DMS 273 (cell line): ENCODE measurements at regions not wholly inside any gene's neighbourhood (a gene's known extent, or its start where the extent isn't known, plus 50 kb on each side); places are given as distances from the start of the nearest gene placed in this dataset.

Experiments used
- DNase-seq: peaks from one replicate; lab custom pipeline; 2025; ENCODE audit not compliant: unreplicated experiment; lab: John Stamatoyannopoulos, UW

- DNase-seq, result no peak
Measured at GRCh38 chr17:12287953-12288352, 267.3 kb downstream of the MAP2K4 start.

- DNase-seq, result no peak
Measured at GRCh38 chr17:12290207-12290606, 269.5 kb downstream of the MAP2K4 start.

- peak; percentile 86 for DNase-seq
Measured at GRCh38 chr17:12296209-12296625, 275.5 kb downstream of the MAP2K4 start.

- DNase-seq, result no peak
Measured at GRCh38 chr17:12301551-12301950, 280.9 kb downstream of the MAP2K4 start.

- no peak for DNase-seq
Measured at GRCh38 chr17:12302711-12303110, 282.0 kb downstream of the MAP2K4 start.

GRCh38 chr17:12310811-12311210 lies 290.1 kb downstream of the MAP2K4 start:
- DNase-seq, result no peak

- DNase-seq, result no peak
Measured at GRCh38 chr17:12312692-12313091, 292.0 kb downstream of the MAP2K4 start.

- no peak for DNase-seq
Measured at GRCh38 chr17:12313786-12314185, 293.1 kb downstream of the MAP2K4 start.

GRCh38 chr17:12316021-12316420 lies 295.3 kb downstream of the MAP2K4 start:
- DNase-seq, result no peak

GRCh38 chr17:12318571-12319266 lies 298.0 kb downstream of the MAP2K4 start:
- no peak for DNase-seq

GRCh38 chr17:12320286-12320685 lies 299.6 kb downstream of the MAP2K4 start:
- no peak for DNase-seq

GRCh38 chr17:12328204-12328603 lies 307.5 kb downstream of the MAP2K4 start:
- DNase-seq, result no peak

GRCh38 chr17:12330456-12330855 lies 309.8 kb downstream of the MAP2K4 start:
- no peak for DNase-seq

- DNase-seq, result no peak
Measured at GRCh38 chr17:12341328-12341727, 320.7 kb downstream of the MAP2K4 start.

GRCh38 chr17:12342161-12342560 lies 321.5 kb downstream of the MAP2K4 start:
- no peak for DNase-seq

- peak; percentile 63 for DNase-seq
Measured at GRCh38 chr17:12342609-12343435, 322.1 kb downstream of the MAP2K4 start.

- peak; percentile 3 for DNase-seq
Measured at GRCh38 chr17:12348476-12348875, 317.2 kb upstream of the MYOCD start.

GRCh38 chr17:12349297-12349696 lies 316.4 kb upstream of the MYOCD start:
- DNase-seq, result no peak

GRCh38 chr17:12352127-12352526 lies 313.6 kb upstream of the MYOCD start:
- DNase-seq, result no peak

GRCh38 chr17:12357600-12357999 lies 308.1 kb upstream of the MYOCD start:
- no peak for DNase-seq

- DNase-seq, result no peak
Measured at GRCh38 chr17:12358477-12358876, 307.2 kb upstream of the MYOCD start.

- no peak for DNase-seq
Measured at GRCh38 chr17:12362853-12363455, 302.7 kb upstream of the MYOCD start.
